ENCODE measurements at regions not wholly inside any gene's neighbourhood (a gene's known extent, or its start where the extent isn't known, plus 50 kb on each side); places are given as distances from the start of the nearest gene placed in this dataset.

DNA sequence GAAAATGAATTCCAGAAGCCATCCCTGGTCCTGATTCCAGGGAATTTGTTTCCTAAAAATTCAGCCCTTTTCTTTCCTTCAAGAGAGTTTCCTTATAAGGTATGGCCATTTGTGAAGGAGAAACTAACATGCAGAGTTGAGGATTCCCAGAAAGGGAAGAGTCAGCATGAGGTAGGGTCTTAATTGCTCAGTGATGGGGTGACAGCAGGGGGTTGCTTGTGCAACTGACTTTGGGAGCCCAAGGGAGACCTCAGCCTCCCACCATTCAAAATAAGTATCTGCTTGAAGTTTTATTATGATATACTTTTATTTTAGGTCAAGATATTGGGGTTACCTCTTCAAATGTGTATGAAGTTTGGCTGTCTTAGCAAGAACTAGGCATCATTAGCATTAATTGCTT, 74.9 kb upstream of the CELF4 start:
- H3K4me3 ChIP-seq (ENCODE audit: low read depth, low read length), result no peak overlapping the region
- DNase-seq (ENCODE audit: low read depth), result no peak
- TF ChIP-seq, protein P1, sequence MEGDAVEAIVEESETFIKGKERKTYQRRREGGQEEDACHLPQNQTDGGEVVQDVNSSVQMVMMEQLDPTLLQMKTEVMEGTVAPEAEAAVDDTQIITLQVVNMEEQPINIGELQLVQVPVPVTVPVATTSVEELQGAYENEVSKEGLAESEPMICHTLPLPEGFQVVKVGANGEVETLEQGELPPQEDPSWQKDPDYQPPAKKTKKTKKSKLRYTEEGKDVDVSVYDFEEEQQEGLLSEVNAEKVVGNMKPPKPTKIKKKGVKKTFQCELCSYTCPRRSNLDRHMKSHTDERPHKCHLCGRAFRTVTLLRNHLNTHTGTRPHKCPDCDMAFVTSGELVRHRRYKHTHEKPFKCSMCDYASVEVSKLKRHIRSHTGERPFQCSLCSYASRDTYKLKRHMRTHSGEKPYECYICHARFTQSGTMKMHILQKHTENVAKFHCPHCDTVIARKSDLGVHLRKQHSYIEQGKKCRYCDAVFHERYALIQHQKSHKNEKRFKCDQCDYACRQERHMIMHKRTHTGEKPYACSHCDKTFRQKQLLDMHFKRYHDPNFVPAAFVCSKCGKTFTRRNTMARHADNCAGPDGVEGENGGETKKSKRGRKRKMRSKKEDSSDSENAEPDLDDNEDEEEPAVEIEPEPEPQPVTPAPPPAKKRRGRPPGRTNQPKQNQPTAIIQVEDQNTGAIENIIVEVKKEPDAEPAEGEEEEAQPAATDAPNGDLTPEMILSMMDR (IDR thresholded peaks at IDR 0.05; ENCODE audit: insufficient read depth, low read depth, low read length), result no peak

DNA sequence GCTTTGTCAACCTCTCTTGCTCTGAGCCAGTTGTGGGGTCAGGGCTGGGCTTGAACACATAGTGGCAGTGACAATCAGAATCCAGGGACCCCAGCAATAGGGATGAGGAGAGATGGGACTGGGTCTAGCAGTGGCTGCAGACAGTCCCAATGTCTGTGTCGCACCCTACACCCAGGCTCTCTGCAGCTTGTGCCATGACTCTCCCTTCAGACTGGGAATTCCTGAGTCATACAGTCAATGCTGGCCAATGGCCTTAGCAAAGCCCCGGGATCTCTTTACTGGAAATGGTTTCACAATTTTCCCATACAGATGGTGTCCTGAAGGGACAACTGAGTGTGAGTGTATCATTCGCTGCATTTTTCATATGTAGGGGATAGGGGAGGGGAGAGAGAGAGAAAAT, 74.2 kb upstream of the CELF4 start:
- no peak for DNase-seq (ENCODE audit: low read depth)
- TF ChIP-seq, protein P1 (IDR thresholded peaks at IDR 0.05; ENCODE audit: insufficient read depth, low read depth, low read length), result no peak
- H3K4me3 ChIP-seq (ENCODE audit: low read depth, low read length), result no peak overlapping the region

DNA sequence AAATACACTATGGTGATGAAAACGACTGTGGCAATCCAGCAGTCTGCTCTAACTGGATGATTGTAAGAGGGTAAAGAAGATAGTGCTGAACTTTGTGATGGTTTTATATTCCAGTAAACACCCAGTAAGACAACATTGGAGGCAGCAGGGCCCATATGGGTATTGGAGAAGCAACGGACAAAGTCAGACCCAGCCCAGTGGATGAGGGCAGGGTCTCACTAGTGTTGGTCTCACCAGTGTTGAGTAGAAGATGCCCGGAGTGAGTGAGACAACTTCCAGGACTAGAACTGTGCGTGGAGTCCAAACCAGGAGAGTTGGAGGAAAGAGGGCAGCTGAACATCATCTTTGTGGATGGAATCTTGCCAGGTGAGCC, 71.9 kb upstream of the CELF4 start:
- TF ChIP-seq, protein P1 (IDR thresholded peaks at IDR 0.05; ENCODE audit: insufficient read depth, low read depth, low read length), result no peak
- H3K4me3 ChIP-seq (ENCODE audit: low read depth, low read length), result no peak overlapping the region
- DNase-seq (ENCODE audit: low read depth), result no peak

DNA sequence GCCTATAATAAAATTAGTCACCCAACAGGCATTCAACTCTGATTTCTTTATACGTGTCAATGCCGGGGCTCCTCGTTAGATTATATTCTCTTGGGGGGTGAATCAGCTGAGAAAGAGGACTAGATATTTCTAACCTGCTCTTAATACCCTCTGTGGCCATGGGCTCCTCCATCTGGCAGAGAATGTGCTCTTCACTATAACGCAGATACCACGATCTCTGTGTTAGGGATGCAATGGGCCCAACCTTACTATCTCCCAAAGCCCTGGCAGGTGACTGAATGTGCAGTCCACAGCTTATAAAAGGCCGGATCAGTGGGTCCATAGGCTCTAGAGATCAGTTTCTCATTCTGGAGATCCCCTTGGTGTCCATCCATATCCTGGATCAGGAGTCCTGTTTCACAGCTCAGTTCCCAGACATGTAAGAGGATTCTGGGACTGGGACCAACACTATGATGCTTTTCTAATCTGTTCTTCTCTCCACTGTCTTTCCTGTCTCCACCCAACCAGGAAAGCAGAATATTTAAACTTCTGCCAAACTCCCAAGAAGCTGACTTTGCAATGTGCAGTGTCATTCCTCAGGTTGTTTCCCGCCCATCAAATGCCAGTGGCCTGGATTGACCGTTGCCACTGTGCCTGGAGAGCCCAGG, 71.4 kb upstream of the CELF4 start:
- TF ChIP-seq, protein P1 (IDR thresholded peaks at IDR 0.05; ENCODE audit: insufficient read depth, low read depth, low read length), result no peak
- no peak for DNase-seq (ENCODE audit: low read depth)
- no peak overlapping the region for H3K4me3 ChIP-seq (ENCODE audit: low read depth, low read length)

DNA sequence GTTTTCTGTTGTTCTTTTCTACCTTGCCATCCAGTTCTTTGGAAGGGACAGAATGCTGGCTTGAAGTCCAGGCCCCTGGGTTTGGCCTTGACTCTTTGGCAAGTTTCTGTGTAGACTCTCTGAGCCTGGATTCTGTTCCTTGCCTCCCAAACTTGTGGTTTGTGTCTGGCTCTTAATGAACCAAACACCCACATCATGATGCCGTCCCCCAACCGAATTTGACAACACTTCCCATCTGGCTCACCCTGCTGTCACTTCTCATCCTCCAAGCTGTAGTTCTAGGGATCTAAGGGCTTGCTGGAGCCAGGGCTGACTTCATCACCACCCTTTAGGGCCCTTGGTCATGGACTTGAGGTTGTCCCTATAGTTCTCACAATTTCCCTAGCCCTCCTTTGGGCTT, 68.9 kb upstream of the CELF4 start:
- TF ChIP-seq, protein P1 (IDR thresholded peaks at IDR 0.05; ENCODE audit: insufficient read depth, low read depth, low read length), result no peak

DNA sequence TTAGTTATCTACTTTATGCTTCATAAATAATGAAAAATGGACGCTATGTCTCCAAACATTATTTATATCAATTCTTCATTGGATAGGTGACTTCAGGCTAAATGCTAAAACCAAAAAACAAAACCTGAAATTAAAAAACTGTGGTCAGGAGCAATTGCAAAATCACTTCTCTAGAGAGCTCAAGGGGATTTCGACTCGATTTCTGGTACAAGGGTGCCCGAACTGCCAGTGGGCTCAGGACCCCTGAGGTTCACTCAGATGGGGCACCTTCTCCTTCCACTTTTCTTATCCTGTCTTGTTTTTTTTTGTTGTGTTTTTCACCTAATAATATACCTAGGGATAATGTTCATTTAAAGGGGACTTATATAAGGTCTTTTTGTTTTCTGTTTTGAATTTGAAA, 65.8 kb upstream of the CELF4 start:
- TF ChIP-seq, protein P1 (IDR thresholded peaks at IDR 0.05; ENCODE audit: insufficient read depth, low read depth, low read length), result no peak
- no peak for DNase-seq (ENCODE audit: low read depth)
- H3K4me3 ChIP-seq (ENCODE audit: low read depth, low read length), result no peak overlapping the region

More for the DNA sequence above, 68.9 kb upstream of the CELF4 start:
- no peak overlapping the region for H3K4me3 ChIP-seq (ENCODE audit: low read depth, low read length)
- no peak for DNase-seq (ENCODE audit: low read depth)

DNA sequence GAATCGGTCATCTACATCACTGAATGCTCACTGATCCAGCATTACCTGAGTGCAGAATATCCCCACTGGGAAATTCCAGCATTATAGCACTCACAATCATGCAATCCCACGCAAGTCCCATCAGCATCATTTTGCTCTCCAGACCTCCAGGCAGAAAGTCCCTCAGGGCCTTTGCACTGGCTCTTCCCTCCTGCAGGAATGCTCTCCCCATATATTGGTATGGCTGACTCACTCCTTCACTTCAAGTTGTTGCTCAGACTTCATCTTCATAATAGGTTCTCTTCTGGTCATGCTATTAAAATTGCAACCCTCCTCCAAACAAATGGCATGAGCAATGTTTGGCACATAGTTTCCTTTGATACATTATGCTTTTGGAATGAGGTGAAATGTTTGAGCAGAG, 64.7 kb upstream of the CELF4 start:
- TF ChIP-seq, protein P1 (IDR thresholded peaks at IDR 0.05; ENCODE audit: insufficient read depth, low read depth, low read length), result no peak
- DNase-seq (ENCODE audit: low read depth), result no peak
- H3K4me3 ChIP-seq (ENCODE audit: low read depth, low read length), result no peak overlapping the region

Data from fibroblast of villous mesenchyme (primary cell).